NOMO-1 treated with DMSO at 0.1 percent for 48 hours (cell line): ENCODE measurements at regions not wholly inside any gene's neighbourhood (a gene's known extent, or its start where the extent isn't known, plus 50 kb on each side); places are given as distances from the start of the nearest gene placed in this dataset.

ENCODE experiments used
- DNase-seq: peaks from one replicate; lab custom pipeline; 2025; ENCODE audit not compliant: unreplicated experiment; lab: John Stamatoyannopoulos, UW

DNA sequence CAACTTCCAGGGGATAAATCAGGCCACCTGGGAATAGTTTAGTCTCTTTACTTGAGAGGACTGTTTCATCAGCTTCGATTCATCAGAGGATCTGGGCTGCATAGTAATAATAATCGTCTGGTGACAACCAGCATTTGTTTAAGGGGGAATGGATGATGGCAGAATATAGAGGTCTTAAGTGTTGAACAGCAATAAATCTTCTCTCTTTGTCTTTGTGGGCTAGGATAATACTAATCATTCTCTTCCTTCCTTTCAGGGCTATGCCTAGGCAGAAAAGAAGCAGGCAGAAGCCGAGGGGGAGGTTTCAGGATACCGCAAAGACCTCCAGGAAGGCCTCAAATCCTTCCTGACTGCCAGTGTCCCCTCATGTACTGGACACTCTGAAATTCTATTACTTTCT lies 150.4 kb upstream of the GAREM1 start:
- DNase-seq: no peak

DNA sequence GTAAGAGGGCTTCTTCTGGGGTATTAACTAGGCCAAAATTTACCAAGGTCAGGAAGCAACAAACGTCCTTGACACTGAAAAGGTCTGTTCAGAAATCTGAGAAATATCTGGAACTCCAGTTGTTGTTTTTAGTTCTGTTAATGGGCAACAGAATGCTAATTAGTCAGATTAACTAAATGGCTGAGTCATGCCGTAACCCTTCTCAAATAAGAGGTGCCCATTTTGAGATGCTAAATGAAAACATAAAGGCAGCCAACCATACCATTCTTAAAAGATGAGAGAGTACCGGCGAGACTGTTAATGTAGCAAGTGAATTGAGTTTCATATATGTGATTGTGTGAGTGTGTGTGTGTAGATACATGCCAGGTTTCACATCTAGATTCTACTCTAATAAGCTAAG lies 147.9 kb upstream of the GAREM1 start:
- no peak for DNase-seq

DNA sequence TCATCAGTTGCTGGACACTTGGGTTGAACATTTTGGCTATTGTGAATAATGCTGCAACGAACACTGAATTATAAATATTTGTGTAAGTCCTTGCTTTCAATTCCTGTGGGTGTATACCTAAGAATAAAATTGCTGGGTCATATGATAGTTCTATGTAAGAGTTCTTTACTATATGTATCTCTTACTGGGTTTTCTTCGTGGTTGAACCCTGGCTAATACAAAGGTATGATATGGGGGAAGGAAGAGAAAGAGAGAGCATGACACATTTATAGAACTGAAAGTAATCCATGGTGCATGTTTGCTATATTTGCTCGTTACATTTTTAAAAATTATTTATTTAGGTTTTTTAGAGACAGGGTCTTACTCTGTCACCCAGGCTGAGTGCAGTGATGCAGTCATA lies 143.1 kb upstream of the GAREM1 start:
- no peak for DNase-seq

DNA sequence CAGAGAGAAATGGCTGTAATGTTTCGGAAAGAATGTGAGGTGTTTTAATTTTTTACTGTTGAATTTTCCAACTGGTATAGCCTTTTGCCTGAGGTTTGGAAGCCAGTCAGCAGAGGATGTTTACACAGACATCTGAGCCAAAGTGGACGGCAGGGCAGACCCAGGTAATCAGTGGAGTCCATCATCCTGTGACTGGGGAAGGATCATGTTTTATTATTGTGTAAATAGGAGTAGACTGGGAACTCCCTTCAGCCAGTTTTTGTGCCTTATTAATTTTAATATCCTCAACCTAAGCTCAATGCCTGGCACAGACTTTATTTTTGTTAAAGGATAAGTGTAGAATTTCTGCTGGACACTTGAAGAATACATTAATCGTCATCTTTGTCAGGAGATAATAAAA lies 142.0 kb upstream of the GAREM1 start:
- no peak for DNase-seq

DNA sequence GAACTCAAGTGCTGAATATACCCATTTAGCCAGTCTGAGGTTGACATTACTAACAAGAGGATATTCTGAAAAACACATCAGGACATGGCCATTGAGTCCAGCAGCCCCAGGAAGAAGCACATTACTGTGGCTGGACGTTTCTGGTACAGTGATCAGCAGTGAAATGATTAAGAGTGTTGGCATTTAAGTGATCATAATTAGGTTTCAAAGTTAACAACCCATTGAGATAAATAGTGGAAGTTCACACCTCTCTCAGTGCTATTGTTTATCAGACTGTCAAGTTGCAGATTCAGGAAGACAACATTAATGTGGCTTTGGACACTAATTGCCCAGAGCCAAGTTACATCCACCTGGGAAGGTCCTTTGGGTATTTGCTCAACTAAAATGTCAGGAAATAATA lies 139.5 kb upstream of the GAREM1 start:
- no peak for DNase-seq

DNA sequence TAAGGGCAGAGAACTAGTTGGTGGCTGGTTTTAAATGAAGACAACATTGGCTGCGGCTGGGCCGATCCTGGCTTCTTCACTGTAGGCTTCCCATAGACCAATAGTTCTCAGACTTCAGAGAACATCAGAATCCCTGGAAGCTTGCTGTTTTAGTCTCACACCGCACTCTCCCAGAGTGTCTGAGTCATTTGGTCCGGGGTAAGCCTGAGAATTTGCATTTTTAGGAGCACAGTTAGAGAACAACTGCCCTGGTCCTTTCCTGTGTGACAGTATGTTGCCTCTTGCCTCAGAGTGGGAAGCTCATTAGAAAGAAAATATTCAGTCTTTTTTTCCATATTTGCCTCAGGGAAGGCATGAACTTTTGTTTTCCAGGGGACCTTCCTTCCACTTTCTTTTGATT lies 137.1 kb upstream of the GAREM1 start:
- no peak for DNase-seq

DNA sequence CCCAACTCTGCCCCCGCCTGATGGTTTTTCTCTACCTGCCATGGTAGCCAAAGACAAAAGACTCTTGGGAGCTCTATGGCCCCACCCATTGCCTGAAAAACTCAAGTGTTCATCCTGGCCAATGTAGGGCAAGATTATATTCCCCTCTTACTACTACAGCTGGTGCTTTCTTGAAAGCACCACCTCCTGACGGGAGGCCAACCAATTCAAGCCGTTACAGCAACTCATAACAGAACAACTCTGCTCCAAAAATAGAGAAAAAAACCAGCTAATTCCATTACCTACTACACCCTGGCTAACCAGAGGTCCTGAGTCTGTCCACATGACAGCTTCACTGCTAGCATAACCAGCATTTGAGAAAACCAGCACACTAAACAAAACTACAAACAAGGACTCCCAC lies 127.5 kb upstream of the GAREM1 start:
- DNase-seq: no peak

DNA sequence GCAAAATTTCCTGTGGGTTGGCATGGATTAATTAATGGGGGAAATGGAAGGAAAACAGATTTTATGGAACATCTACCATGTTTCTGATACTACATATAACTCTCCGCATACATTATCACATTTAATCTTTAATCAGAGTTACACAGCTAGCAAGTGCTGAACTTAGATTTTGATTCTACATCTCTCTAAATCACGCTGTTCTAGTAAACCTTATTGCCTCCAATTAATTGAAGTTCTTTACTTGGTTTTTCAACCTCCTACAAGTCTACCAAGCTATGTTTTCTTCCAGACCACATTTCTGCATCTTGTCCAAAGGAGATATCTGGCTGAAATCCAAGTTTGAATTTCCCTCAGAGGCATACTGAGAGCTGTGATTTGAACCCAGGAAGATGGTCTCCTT lies 125.8 kb upstream of the GAREM1 start:
- no peak for DNase-seq

DNA sequence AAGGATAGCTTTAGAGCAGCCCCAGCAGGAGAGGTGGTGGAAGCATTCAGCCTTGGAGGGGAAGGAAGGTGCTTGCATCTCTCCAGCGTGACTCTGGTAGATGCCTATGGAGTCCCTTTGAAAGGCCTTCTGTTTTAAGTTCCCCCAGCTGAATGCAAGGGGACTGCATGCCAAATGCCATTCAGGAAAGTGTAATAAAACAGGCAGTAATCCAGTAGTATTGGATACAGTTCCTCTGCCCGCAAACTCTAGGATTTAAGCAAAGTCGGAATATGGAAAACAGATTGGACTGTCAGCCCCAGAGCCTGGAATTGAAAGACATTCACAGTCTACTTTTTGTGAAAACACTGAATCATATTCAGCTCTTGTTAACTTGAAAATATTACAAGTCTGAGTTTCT lies 125.2 kb upstream of the GAREM1 start:
- DNase-seq: no peak

DNA sequence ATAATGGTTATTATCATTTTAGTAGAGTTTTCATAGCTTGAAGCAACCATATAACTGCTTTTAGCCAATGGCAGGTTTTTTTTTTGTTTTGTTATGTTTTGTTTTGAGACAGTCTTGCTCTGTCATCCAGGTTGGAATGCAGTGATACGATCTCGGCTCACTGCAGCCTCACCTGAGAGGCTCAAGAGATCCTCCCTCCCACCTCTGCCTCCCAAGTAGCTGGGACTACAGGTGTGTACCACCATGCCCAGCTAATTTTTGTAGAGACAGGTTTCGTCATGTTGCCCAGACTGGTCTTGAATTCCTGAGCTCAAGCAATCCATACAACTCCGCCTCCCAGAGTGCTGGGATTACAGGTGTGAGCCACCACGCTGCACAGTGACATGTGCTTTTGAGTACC lies 117.5 kb upstream of the GAREM1 start:
- DNase-seq: no peak

DNA sequence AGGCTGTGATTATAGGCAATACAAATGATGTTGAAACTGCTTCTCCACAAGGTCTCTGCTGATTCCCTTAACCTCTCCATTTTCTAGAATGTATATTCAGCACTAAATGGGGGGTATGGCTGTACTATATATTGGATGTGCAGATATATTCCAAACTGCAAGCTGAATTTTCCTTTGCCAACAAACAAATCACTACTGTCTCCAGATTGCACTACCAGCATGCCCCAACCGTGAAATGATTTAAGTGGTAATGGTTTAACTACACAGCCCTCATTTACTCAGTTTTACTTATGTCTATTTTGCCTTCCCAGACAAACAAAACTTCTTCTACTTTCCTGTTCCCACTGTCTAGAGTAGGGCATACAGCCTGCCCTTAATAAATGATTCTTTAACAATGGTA lies 112.7 kb upstream of the GAREM1 start:
- DNase-seq: no peak

DNA sequence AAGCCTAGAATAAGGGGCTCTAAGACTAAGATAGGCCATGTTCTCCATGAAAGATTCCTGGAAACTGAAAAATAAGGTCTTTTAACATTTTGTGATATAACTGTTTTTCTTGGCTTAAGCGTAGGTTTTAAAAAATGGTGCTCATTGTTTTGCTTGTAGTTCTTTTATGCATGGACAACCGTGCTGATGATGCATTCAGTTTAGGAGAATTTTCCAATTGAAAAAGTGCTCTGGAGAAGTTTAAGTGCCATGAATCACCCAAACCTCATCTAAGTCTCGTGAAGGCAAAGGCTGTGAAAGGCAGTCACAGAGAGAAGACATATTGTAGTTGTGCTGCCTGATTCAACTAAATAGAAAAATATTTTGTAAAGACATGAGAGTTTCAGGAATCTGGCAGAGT lies 111.8 kb upstream of the GAREM1 start:
- DNase-seq: no peak

DNA sequence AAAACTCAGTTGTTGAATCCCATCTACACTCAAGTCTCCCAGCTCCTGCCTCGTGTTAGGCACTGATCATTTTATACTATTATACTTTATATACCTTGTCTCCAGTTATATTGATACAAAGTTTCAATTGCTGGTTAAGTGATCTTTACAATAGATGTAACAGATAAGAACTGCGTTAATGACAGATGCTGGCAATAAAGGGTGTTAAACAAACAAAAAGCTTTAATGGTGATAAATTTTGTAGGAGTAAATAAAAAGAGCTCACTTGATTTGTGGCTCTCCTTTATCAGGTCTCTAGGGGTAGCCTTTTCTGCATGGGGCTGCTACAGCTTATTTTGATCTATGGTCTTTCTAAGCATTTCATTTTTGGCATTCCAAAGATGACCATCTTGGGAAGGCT lies 106.9 kb upstream of the GAREM1 start:
- DNase-seq: no peak

DNA sequence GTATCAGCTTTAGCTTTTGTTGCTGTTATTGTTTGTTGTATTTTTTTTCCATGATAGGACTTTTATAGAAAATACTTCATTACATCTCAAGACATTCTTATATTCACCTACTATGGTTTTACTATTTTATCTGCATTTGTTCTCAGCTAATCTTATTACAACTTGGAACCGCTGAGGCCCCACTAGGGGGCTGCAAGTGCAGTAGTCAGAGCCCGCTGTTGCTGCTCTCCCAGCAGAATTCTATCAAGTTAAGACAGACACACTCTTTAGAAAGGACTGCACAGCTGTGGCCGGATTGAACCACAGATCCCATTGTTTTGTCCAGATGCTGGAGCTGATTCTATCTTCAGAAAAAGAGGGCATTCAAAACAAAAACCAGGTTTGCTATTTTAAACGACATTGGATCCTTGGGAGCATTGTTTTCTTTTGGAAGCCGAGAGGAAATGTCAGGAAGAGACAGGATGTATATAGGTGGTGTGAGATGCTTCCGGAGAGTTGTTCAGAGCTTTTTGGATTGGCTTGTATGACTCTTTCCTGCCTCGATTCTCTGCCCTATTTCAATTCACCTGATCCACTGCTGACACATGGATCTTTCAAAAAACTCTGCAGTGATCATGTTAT lies 105.7 kb upstream of the GAREM1 start:
- no peak for DNase-seq

DNA sequence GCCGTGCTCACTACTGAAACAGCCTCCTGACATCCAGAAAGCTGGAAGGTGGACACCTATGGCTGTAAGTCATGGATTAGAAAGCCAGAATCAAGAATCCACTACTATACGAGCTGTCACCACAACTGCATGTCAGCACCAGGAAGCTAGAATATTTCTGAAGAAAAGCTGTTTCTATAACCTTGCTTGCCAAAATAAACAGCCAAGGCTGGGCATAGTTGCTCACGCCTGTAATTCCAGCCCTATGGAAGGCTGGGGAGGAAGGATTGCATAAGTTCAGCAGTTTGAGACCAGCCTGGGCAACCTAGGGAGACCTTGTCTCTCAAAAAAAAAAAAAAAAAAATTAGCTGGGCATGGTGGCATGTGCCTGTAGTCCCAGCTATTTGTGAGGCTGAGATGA lies 96.3 kb upstream of the GAREM1 start:
- DNase-seq: no peak

DNA sequence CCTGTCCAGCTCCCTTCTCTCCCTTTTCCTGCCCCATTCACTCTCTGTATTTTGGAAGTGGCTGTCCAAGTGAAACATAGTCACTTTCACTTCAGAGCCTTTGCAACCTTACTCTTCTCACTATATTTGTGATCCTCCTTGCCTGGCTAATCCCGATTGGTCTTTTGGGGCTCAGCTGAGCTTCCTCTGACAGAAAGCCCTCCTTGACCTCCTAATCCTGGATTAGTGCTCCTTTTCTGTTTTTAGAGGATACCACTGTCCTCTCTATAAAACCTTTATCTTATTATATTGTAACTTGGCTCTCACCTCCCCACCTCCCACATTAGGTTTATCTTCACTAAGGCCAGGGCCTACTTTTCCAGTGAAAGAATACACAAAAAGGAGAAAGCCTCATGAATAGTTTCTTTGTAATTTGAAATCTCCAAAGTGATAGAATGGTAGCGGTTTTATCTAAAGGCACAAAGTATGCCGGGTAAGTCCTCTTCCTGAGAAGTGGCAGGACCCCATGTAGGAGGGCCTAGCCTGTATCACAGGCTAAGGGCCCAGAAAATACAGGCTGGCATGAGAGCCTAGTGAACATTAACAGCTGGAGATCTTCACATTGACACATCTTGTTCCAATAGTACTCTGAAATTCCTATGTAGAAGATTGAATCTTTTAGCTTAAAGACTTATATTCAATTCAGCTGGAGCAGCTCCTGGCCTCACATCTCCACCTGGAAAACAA lies 83.1 kb upstream of the GAREM1 start:
- DNase-seq: no peak

DNA sequence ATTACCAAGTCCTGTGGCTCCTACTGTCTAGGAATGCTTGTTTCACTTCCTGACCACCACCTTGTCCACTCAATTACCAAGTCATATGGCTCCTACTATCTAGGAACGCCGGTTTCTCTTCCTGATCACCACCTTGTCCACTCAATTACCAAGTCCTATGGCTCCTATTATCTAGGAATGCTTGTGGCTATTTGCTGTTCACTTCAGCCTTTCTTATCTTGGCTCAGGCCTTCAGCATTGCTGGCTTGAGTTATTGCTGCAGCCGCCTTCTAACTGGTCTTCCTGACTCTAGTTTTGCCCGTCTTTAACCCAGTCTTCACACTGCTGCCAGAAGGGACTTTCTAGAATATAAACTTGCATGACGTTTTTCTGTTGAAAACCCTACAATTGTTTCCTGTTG lies 82.5 kb upstream of the GAREM1 start:
- no peak for DNase-seq

DNA sequence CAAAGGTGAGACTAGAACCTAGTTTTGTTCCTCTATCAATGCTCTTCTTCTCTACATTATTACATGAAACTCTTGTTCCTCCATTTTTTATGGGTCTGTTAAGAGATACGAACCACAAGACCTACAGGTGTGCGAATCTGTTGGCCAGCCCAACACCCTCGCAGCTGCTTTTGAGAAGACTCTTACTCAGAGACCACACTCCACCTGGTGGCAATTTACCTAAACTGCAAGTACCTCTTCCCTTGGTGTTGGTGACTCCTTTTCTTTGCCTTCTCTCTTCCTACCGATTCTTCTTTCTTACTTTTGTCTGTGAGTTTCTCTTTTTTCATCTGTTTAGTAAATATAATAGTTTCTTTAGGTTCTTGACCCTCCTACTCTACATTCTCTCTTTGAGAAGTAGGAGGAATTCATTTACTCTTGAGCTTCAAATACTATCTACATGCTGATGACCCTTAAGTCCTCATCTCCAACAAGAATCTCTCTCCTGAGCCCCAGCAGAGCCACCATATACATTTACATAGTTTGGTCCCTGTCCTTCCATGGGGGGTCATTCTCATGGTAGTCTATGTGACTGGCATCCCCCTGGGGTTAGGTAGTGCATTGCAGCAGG lies 81.8 kb upstream of the GAREM1 start:
- peak; percentile 57 for DNase-seq

DNA sequence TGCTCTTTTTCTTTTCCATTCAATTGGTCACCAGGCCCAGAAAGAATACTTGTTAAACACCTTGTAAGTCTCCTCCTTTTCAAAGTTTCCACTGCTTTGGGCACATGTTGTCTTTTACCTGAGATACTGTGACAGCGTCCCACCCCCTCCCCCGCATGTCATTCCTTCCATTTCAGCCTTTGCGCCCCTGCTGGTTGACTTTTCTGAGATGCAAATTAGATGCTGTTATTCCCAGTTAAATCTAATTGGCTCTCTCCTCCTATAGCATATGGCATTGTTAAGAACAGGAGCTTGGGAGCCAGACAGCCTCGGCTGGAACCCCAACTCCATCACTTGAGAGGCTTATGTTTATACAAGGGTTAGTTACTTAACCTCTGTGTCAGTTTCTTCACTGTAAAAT lies 80.3 kb upstream of the GAREM1 start:
- DNase-seq: no peak

DNA sequence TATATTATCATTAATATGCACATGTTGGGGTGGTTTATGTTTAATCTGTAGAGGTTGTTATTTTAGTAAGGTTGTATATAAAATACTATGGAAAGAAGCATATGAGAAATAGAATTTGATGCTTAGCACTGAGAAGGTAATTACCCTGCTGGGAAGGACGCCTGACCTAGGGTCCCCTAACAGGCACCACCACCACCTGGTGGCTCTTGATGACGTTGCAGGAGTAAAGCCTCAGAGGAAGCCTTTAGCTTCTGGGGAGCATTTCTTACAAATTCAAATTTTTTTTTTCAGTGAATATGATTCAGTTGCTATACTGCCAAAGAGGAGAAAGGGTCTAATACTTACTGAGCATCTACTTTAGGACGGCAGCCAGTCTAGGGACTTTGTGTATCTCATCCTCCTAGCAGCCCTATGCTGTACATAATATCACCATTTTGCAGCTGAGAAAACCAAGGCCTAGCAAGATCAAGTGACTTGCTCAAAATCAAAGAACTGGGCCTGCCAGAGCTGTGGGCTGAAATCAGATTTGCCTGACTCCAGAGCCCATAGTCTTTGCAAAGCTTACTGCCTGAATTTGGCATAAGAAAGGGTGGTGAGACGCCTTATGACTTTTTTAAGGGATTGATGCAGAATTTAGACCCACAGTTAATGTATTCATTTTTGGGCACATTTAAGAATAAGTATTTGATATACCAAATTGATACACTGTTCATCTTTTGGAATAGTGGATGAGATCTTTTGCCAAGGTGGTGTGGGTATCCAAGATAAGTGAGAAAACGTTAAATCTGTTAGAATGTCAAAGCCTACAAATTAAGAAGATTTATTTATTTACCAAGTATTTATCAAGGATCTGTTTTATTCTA lies 78.8 kb upstream of the GAREM1 start:
- peak; percentile 59 for DNase-seq

DNA sequence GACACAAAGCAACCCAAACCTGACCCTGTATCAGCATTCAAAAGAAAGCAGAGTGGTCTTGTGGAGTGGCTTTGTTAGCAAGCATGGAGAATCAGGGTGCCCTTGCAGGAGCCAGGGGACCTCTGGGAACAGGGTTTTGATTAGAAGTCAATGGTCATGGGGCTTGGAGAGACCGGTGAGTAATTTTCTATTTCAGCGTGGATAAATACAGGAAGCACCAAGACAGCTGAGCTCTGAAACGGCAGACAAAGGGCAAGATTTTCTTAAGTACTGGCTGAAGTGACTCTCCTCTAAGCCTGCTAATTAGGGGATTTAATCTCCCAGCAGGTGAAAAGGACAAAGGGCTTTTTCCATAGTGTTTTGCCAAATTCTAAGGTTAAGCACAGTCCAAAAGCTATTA lies 78.0 kb upstream of the GAREM1 start:
- no peak for DNase-seq

DNA sequence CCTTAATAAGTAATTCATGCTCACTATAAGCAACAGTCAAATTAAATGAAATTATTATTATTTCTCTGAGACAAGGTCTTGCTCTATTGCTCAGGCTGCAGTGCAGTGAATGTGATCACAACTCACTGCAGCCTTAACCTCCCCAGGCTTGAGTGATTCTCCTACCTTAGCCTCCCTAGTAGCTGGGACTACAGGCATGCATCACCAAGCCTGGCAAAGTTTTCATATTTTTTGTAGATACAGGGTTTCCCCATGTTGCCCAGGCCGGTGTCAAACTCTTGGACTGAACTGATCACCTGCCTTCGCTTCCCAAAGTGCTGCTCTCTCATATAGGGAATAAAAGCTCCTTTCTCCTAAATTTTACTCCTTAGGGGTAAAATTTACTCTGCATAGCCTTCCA lies 74.9 kb upstream of the GAREM1 start:
- no peak for DNase-seq
